Muscle of leg (tissue), 3 donors: ENCODE measurements at regions not wholly inside any gene's neighbourhood (a gene's known extent, or its start where the extent isn't known, plus 50 kb on each side); places are given as distances from the start of the nearest gene placed in this dataset.

Experiments used
- DNase-seq: peaks from one replicate; pipeline ENCODE4 v3.0.0; 2013
- H3K27ac ChIP-seq: one replicate; pipeline ENCODE4 v1.5.1; 2013; ENCODE audit warnings: mild to moderate bottlenecking, low read length, control low read depth
- H3K27me3 ChIP-seq: one replicate; pipeline ENCODE4 v1.6.1; 2013; ENCODE audit warnings: low read length; ENCODE audit not compliant: control insufficient read depth, insufficient read depth
- H3K36me3 ChIP-seq: one replicate; pipeline ENCODE4 v1.6.1; 2013; ENCODE audit warnings: low read length; ENCODE audit not compliant: control insufficient read depth, insufficient read depth
- H3K4me1 ChIP-seq: one replicate; pipeline ENCODE4 v1.6.1; 2013; ENCODE audit warnings: low read length; ENCODE audit not compliant: control insufficient read depth, insufficient read depth
- H3K4me3 ChIP-seq: one replicate; pipeline ENCODE4 v1.5.1; 2013; ENCODE audit warnings: low read length, control low read depth
- H3K9me3 ChIP-seq: replicated peaks from 2 replicates; pipeline ENCODE4 v1.6.1; 2013; ENCODE audit warnings: low read depth, low read length; ENCODE audit not compliant: control insufficient read depth
- WGBS: methylation state at CpG from one replicate; pipeline ENCODE4 v1.1.5; 2013; ENCODE audit warnings: missing lambda C conversion rate; ENCODE audit not compliant: insufficient coverage; 5-methylcytosine and 5-hydroxymethylcytosine counted together

GRCh38 chr2:203789618-203790017, 78.0 kb upstream of the CTLA4 start:
- Histone ChIP-seq H3K4me3 (no peak overlapping the region), H3K4me1 (peaks cover 18% of the 10 kb centered on the region), H3K27me3 (no peaks in the 10 kb centered on the region), H3K27ac (peak overlapping the region; percentile 73), H3K36me3 (no peaks in the 10 kb centered on the region), H3K9me3 (no peaks in the 10 kb centered on the region)
- DNase-seq, result peak; percentile 79

- Histone ChIP-seq H3K4me1 (peaks cover 18% of the 10 kb centered on the region), H3K4me3 (no peak overlapping the region), H3K27ac (peak overlapping the region; percentile 73), H3K27me3 (no peaks in the 10 kb centered on the region), H3K36me3 (no peaks in the 10 kb centered on the region), H3K9me3 (no peaks in the 10 kb centered on the region)
- no CpG with 5 or more reads among the region's 2 CpGs for WGBS
- peak; percentile 39 for DNase-seq
These were observed 77.3 kb upstream of the CTLA4 start for GRCh38 chr2:203790134-203790852.

- H3K4me3 ChIP-seq, result no peak overlapping the region
- peak; percentile 64 for DNase-seq
- H3K9me3 ChIP-seq, result no peaks in the 10 kb centered on the region
- no peaks in the 10 kb centered on the region for H3K36me3 ChIP-seq
- 100% methylated on average over 1 of the region's 5 CpGs for WGBS
- H3K4me1 ChIP-seq, result peaks cover 3% of the 10 kb centered on the region
- no peak overlapping the region for H3K27ac ChIP-seq
- no peaks in the 10 kb centered on the region for H3K27me3 ChIP-seq
These were observed 71.1 kb upstream of the CTLA4 start for GRCh38 chr2:203796248-203797010.

- WGBS, result no CpG with 5 or more reads among the region's 2 CpGs
- H3K36me3 ChIP-seq, result no peaks in the 10 kb centered on the region
- peaks cover 3% of the 10 kb centered on the region for H3K4me1 ChIP-seq
- H3K27ac ChIP-seq, result no peak overlapping the region
- H3K4me3 ChIP-seq, result no peak overlapping the region
- no peaks in the 10 kb centered on the region for H3K27me3 ChIP-seq
- DNase-seq, result no peak
- H3K9me3 ChIP-seq, result no peaks in the 10 kb centered on the region
These were observed 70.3 kb upstream of the CTLA4 start for GRCh38 chr2:203797276-203797675.

- DNase-seq, result no peak
- H3K4me1 ChIP-seq, result peaks cover 3% of the 10 kb centered on the region
- no CpG with 5 or more reads among the region's 1 CpG for WGBS
- no peaks in the 10 kb centered on the region for H3K36me3 ChIP-seq
- H3K9me3 ChIP-seq, result no peaks in the 10 kb centered on the region
- H3K27ac ChIP-seq, result no peak overlapping the region
- H3K4me3 ChIP-seq, result no peak overlapping the region
- H3K27me3 ChIP-seq, result no peaks in the 10 kb centered on the region
These were observed 69.9 kb upstream of the CTLA4 start for GRCh38 chr2:203797712-203798111.

- 80% methylated on average over 7 of the region's 9 CpGs for WGBS
These were observed 69.1 kb upstream of the CTLA4 start for GRCh38 chr2:203798296-203799087.

GRCh38 chr2:203799908-203800307, 67.7 kb upstream of the CTLA4 start:
- Histone ChIP-seq H3K27ac (no peak overlapping the region), H3K9me3 (peaks cover 3% of the 10 kb centered on the region), H3K4me3 (no peak overlapping the region), H3K4me1 (peaks cover 9% of the 10 kb centered on the region), H3K27me3 (no peaks in the 10 kb centered on the region), H3K36me3 (no peaks in the 10 kb centered on the region)
- 50% methylated on average over 2 of the region's 3 CpGs for WGBS
- DNase-seq, result no peak

More at GRCh38 chr2:203798296-203799087, 69.1 kb upstream of the CTLA4 start:
- Histone ChIP-seq H3K36me3 (no peaks in the 10 kb centered on the region), H3K4me3 (no peak overlapping the region), H3K27ac (no peak overlapping the region), H3K27me3 (no peaks in the 10 kb centered on the region), H3K9me3 (no peaks in the 10 kb centered on the region), H3K4me1 (peaks cover 6% of the 10 kb centered on the region)
- no peak for DNase-seq

GRCh38 chr2:203800783-203801182, 66.8 kb upstream of the CTLA4 start:
- H3K4me3 ChIP-seq, result no peak overlapping the region
- DNase-seq, result no peak
- no CpG with 5 or more reads among the region's 4 CpGs for WGBS
- no peaks in the 10 kb centered on the region for H3K36me3 ChIP-seq
- H3K27me3 ChIP-seq, result no peaks in the 10 kb centered on the region
- H3K4me1 ChIP-seq, result peaks cover 9% of the 10 kb centered on the region
- no peak overlapping the region for H3K27ac ChIP-seq
- peaks cover 6% of the 10 kb centered on the region for H3K9me3 ChIP-seq

GRCh38 chr2:203802342-203803052, 65.1 kb upstream of the CTLA4 start:
- WGBS, result 54% methylated on average over 4 of the region's 7 CpGs
- peak; percentile 40 for DNase-seq
- H3K36me3 ChIP-seq, result no peaks in the 10 kb centered on the region
- H3K4me3 ChIP-seq, result no peak overlapping the region
- H3K4me1 ChIP-seq, result peaks cover 9% of the 10 kb centered on the region
- no peaks in the 10 kb centered on the region for H3K27me3 ChIP-seq
- H3K27ac ChIP-seq, result no peak overlapping the region
- H3K9me3 ChIP-seq, result peaks cover 8% of the 10 kb centered on the region
